Ascending aorta (tissue), 2 donors: ENCODE measurements at regions not wholly inside any gene's neighbourhood (a gene's known extent, or its start where the extent isn't known, plus 50 kb on each side); places are given as distances from the start of the nearest gene placed in this dataset.

Experiments used
- DNase-seq, 2 donors: peaks; one replicate each; pipeline ENCODE4 v3.0.0-alpha.2; 2019; ENCODE audit warnings: low spot score in 2 of 2
- H3K27ac ChIP-seq, 2 donors: fragments of 200-600 bp; sonication (generic); one replicate each; pipeline ENCODE4 v1.5.1; 2016 to 2017; ENCODE audit warnings: mild to moderate bottlenecking in 1 of 2
- H3K27me3 ChIP-seq: fragments of 200-600 bp; sonication (generic); one replicate; pipeline ENCODE4 v1.5.1; 2017
- H3K36me3 ChIP-seq, 2 donors: fragments of 200-600 bp; sonication (generic); one replicate each; pipeline ENCODE4 v1.5.1; 2016
- H3K4me1 ChIP-seq, 2 donors: fragments of 200-600 bp; sonication (generic); one replicate each; pipeline ENCODE4 v1.5.1; 2016 to 2017; ENCODE audit warnings: mild to moderate bottlenecking in 1 of 2
- H3K4me3 ChIP-seq, 2 donors: fragments of 200-600 bp; sonication (generic); one replicate each; pipeline ENCODE4 v1.5.1; 2016 to 2017; ENCODE audit warnings: mild to moderate bottlenecking in 1 of 2
- H3K9me3 ChIP-seq, 2 donors: fragments of 200-600 bp; sonication (generic); one replicate each; pipeline ENCODE4 v1.5.1; 2016
- intact Hi-C: fragments of 100-400 bp; cut with DNase I; formaldehyde crosslinking; loops from one replicate; pipeline ENCODE4 v1.15.1; 2023
- TF ChIP-seq, protein P1 (sequence below), 3 experiments: fragments of 200-600 bp in 2 of 3; fragments of 450-650 bp in 1 of 3; sonication (generic) in 2 of 3; IDR thresholded peaks; one replicate each; pipeline ENCODE4 v1.5.1; 2016 to 2019; ENCODE audit warnings: antibody characterized with exemption in 3 of 3, mild to moderate bottlenecking in 1 of 3, moderate library complexity in 1 of 3

DNA sequence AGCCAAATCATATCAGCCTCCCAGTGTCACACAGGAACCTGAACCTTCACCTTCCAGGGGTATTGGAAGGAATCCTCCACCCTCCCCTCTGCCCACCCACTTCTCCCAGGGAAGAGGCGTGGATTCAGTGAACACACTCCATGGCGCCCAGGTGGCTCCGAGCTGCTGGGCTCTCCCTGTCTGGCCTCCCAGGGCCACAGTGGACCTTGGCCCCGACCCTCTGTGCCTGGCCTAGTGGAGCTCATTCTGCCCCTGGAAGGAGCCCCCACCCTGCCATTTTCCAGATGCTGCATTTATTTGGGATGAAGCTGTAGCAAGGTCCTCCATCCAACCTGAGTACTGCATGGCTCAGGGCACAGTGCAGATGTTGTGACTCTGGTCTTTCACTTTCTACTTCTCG is 1340.1 kb downstream of the TBC1D22A start:
- TF ChIP-seq, protein P1, sequence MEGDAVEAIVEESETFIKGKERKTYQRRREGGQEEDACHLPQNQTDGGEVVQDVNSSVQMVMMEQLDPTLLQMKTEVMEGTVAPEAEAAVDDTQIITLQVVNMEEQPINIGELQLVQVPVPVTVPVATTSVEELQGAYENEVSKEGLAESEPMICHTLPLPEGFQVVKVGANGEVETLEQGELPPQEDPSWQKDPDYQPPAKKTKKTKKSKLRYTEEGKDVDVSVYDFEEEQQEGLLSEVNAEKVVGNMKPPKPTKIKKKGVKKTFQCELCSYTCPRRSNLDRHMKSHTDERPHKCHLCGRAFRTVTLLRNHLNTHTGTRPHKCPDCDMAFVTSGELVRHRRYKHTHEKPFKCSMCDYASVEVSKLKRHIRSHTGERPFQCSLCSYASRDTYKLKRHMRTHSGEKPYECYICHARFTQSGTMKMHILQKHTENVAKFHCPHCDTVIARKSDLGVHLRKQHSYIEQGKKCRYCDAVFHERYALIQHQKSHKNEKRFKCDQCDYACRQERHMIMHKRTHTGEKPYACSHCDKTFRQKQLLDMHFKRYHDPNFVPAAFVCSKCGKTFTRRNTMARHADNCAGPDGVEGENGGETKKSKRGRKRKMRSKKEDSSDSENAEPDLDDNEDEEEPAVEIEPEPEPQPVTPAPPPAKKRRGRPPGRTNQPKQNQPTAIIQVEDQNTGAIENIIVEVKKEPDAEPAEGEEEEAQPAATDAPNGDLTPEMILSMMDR (IDR thresholded peaks at IDR 0.05) = no peak
- Histone ChIP-seq H3K27me3 (no peaks in the 10 kb centered on the region), H3K9me3 (no peaks in the 10 kb centered on the region), H3K36me3 (no peaks in the 10 kb centered on the region), H3K27ac (no peak overlapping the region), H3K4me3 (no peak overlapping the region), H3K4me1 (no peaks in the 10 kb centered on the region)
- no peak for DNase-seq
- intact Hi-C loops = no loop called here

DNA sequence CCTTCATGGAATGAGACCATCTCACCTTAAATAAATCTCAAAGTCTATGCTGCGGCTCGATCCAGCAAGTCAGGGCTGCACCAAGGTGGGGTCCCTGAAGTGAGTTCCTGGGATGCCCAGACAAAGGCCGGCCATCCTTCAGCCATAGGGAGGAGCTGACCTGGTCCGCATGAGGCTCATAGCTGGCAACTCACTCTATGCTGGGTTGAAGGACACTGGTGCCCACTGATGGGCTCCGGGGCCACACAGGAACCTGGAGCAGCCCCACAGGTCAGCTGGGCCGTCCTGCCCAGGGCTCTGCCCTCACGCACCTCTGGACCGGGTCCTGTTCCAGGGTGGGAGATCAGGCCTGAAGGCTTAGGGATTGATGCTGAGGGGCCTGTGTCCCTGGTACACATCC is 1339.3 kb downstream of the TBC1D22A start:
- no peaks in the 10 kb centered on the region for H3K27me3 ChIP-seq
- no peak overlapping the region for H3K4me3 ChIP-seq
- TF ChIP-seq, protein P1 (IDR thresholded peaks at IDR 0.05) = no peak
- DNase-seq = peak in 1 of 2 donors; percentile 61
- no peaks in the 10 kb centered on the region for H3K36me3 ChIP-seq
- H3K9me3 ChIP-seq = no peaks in the 10 kb centered on the region
- no peaks in the 10 kb centered on the region for H3K4me1 ChIP-seq
- intact Hi-C loops = no loop called here
- no peak overlapping the region for H3K27ac ChIP-seq

DNA sequence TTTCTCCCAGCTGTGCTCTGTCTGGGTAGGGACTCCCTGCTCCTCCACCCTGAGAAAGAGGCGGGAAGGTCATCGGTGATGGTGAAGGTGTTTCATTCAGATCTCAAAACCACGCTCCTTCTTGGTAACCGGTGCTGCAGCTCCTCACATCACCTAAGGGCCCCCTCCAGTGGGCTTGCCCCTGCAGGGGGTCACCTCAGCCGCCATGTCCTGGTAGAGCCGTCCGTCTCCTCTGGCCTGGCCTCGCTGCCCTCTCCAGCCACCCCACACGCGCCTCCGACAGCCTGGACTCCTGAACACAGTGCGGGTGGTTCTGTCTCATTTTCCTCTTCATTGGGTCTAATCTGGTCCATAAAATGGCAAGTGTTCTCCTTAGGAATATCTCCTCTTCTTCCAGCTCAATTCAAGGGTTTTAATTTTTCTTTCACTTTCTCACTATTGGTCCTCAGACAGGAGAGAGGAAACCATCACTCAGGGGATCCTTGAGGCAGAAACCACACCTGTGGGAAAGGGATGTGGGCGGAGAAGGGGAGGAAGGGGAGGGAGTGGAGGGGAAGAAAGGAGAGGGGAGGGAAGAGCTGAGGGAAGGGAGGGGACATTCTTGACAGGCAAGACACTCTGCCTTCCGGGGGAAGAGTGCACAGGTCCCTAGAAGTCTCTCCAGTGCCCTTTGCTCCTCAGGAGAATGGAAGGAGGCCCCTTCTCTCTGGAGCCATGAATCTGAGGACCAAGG is 1338.4 kb downstream of the TBC1D22A start:
- Histone ChIP-seq H3K27ac (no peak overlapping the region), H3K36me3 (no peaks in the 10 kb centered on the region), H3K4me3 (no peak overlapping the region), H3K27me3 (no peaks in the 10 kb centered on the region), H3K9me3 (no peaks in the 10 kb centered on the region), H3K4me1 (no peaks in the 10 kb centered on the region)
- intact Hi-C loops = no loop called here
- TF ChIP-seq, protein P1 (IDR thresholded peaks at IDR 0.05) = no peak
- peak in 1 of 2 donors; percentile 24 for DNase-seq

DNA sequence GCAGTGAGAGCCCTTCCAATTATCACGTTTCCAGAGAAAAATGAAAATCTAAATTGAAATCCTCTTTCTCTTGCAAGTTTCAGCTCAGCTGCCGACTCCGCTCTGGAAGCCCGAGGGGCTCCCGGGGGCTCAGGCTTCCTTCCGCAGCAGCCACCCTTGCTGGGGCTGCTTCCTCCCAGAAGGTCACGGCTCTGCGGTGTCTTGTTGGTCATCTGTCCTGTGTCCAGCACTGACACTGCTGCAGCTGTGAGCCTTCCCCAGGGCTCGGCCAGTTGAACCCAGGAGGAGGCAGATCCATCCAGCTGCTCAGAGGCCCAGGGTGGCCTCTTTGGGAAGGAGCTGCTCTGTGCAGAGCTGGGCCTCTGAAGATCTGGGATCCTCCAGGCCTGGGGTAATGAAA is 1337.2 kb downstream of the TBC1D22A start:
- TF ChIP-seq, protein P1 (IDR thresholded peaks at IDR 0.05) = no peak
- Histone ChIP-seq H3K27ac (no peak overlapping the region), H3K4me3 (no peak overlapping the region), H3K27me3 (no peaks in the 10 kb centered on the region), H3K9me3 (no peaks in the 10 kb centered on the region), H3K4me1 (no peaks in the 10 kb centered on the region), H3K36me3 (no peaks in the 10 kb centered on the region)
- peak in 1 of 2 donors; percentile 40 for DNase-seq
- intact Hi-C loops = no loop called here

DNA sequence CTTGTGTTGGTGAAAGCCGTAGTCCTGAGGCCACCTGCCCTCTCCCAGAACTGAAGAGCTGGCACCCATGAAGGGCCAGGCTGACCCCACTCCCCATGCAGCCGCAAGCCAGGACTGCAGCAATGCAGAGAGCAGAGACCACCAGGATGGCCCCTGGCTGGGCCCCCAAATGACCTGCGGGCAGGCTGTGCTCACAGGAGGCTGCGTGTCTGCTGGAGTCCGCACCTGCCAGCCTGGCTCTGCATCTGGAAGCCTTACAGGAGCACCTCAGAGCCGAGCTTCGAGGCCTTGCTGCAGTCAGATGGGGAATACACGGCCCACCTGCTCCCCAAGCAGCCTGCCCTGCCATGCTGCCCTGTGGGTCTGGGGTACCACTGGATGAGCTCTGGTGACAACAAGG is 1336.8 kb downstream of the TBC1D22A start:
- no peak overlapping the region for H3K27ac ChIP-seq
- intact Hi-C loops = no loop called here
- no peaks in the 10 kb centered on the region for H3K4me1 ChIP-seq
- H3K4me3 ChIP-seq = no peak overlapping the region
- DNase-seq = peak in 1 of 2 donors; percentile 57
- H3K9me3 ChIP-seq = no peaks in the 10 kb centered on the region
- no peaks in the 10 kb centered on the region for H3K36me3 ChIP-seq
- H3K27me3 ChIP-seq = no peaks in the 10 kb centered on the region
- TF ChIP-seq, protein P1 (IDR thresholded peaks at IDR 0.05) = no peak

DNA sequence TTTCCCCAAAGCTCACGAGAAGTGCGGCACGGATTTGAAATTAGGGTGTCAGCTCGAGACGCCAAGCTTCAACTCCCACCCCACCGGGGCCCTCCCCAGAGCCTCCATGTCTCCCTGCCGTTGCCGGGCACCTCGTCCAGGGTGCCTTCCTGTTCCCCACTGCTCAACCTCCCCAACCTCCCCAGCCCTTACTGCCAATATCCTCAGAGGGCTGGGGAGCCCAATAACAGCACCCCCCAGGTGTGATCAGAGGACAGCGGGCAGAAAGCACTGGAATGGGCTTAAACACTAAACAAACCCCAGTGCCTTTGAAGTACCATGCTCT is 1336.4 kb downstream of the TBC1D22A start:
- H3K27ac ChIP-seq = no peak overlapping the region
- no peak overlapping the region for H3K4me3 ChIP-seq
- no peaks in the 10 kb centered on the region for H3K27me3 ChIP-seq
- H3K4me1 ChIP-seq = no peaks in the 10 kb centered on the region
- TF ChIP-seq, protein P1 (IDR thresholded peaks at IDR 0.05) = no peak
- no peaks in the 10 kb centered on the region for H3K9me3 ChIP-seq
- peak in 1 of 2 donors; percentile 43 for DNase-seq
- H3K36me3 ChIP-seq = no peaks in the 10 kb centered on the region
- intact Hi-C loops = no loop called here
